Endothelial cell of umbilical vein (primary cell): ENCODE measurements at regions not wholly inside any gene's neighbourhood (a gene's known extent, or its start where the extent isn't known, plus 50 kb on each side); places are given as distances from the start of the nearest gene placed in this dataset.

ENCODE experiments used
- BruUV-seq: library from RNA; stranded (reverse); fragments of 400-500 nt; replicated peaks from 2 replicates; lab custom pipeline; 2021; lab: Mats Ljungman, UMichigan
- CTCF ChIA-PET: fragments of 300-600, 350-600 bp; sonication (Branson Sonifier 250); formaldehyde crosslinking; loops from one replicate; lab custom pipeline; 2021; ENCODE audit warnings: antibody characterized with exemption, inconsistent platforms; lab: Charles Lee
- POLR2A ChIA-PET: fragments of 300-600, 350-600 bp; sonication (Branson Sonifier 250); formaldehyde crosslinking; loops from one replicate; lab custom pipeline; 2021; ENCODE audit warnings: antibody characterized with exemption, inconsistent platforms; lab: Charles Lee
- DNase-seq: peaks from one replicate; pipeline ENCODE4 v3.0.0-alpha.2; 2011; ENCODE audit warnings: low read depth, low spot score
- FAIRE-seq: peaks from 2 replicates; lab custom pipeline; 2011; peaks lifted over from hg19 to GRCh38; lab: Jason Lieb, UNC
- H2AFZ ChIP-seq: 2 replicates; pipeline ENCODE4 v1.6.0; 2012; ENCODE audit warnings: low read depth, low read length, control low read depth, inconsistent platforms
- H3K27ac ChIP-seq: 2 replicates; pipeline ENCODE4 v1.5.1; 2011; ENCODE audit warnings: low read depth, mild to moderate bottlenecking, control low read depth, low read length, moderate library complexity; ENCODE audit not compliant: insufficient read depth
- H3K27me3 ChIP-seq, 2 experiments: 2 replicates each; pipeline versions ENCODE4 v1.6.0 to v1.6.1; 2011; ENCODE audit warnings: low read length in 2 of 2, mixed read lengths in 1 of 2; ENCODE audit not compliant: control insufficient read depth in 2 of 2, insufficient read depth in 2 of 2
- H3K36me3 ChIP-seq, 2 experiments: 2 replicates in 1 of 2; 3 replicates in 1 of 2; pipeline ENCODE4 v1.5.1; 2011; ENCODE audit warnings: low read length in 2 of 2, mild to moderate bottlenecking in 1 of 2, moderate library complexity in 1 of 2; ENCODE audit not compliant: control insufficient read depth in 2 of 2, insufficient read depth in 2 of 2; ENCODE audit errors: extremely low read depth in 1 of 2
- H3K4me1 ChIP-seq: 3 replicates; pipeline ENCODE4 v1.5.1; 2011; ENCODE audit warnings: mild to moderate bottlenecking, low read length; ENCODE audit not compliant: control insufficient read depth, insufficient read depth; ENCODE audit errors: extremely low read depth
- H3K4me2 ChIP-seq: 2 replicates; pipeline ENCODE4 v1.6.1; 2011; ENCODE audit warnings: low read length, control low read depth, mixed read lengths; ENCODE audit not compliant: insufficient read depth
- H3K4me3 ChIP-seq, 3 experiments: fragments of 200-600 bp in 1 of 3; sonication (generic), shearing (Covaris generic) in 1 of 3; replicated peaks in 1 of 3; 2 replicates each; pipeline ENCODE4 v1.5.1; 2011 to 2016; ENCODE audit warnings: control low read depth in 3 of 3, low read length in 3 of 3, mild to moderate bottlenecking in 2 of 3, inconsistent platforms in 1 of 3, low read depth in 1 of 3, moderate library complexity in 1 of 3; ENCODE audit not compliant: insufficient read depth in 1 of 3
- H3K79me2 ChIP-seq: 2 replicates; pipeline ENCODE4 v1.6.0; 2012; ENCODE audit warnings: low read length, inconsistent platforms; ENCODE audit not compliant: control insufficient read depth, insufficient read depth
- H3K9ac ChIP-seq: replicated peaks from 2 replicates; pipeline ENCODE3; 2011; ENCODE audit warnings: low read length, control low read depth; ENCODE audit not compliant: insufficient read depth; ENCODE audit errors: extremely low read depth
- H3K9me1 ChIP-seq: replicated peaks from 3 replicates; pipeline ENCODE4 v1.6.0; 2011; ENCODE audit warnings: mild to moderate bottlenecking, low read length; ENCODE audit not compliant: control insufficient read depth, insufficient read depth; ENCODE audit errors: extremely low read depth
- H3K9me3 ChIP-seq: replicated peaks from 2 replicates; pipeline ENCODE4 v1.5.1; 2012; ENCODE audit warnings: low read length, inconsistent platforms; ENCODE audit not compliant: control insufficient read depth, insufficient read depth
- H4K20me1 ChIP-seq: replicated peaks from 2 replicates; pipeline ENCODE3; 2011; ENCODE audit warnings: mild to moderate bottlenecking, low read length; ENCODE audit not compliant: control insufficient read depth, insufficient read depth; ENCODE audit errors: extremely low read depth
- EZH2 ChIP-seq: IDR thresholded peaks from 2 replicates; pipeline ENCODE4 v1.6.1; 2012; ENCODE audit warnings: borderline replicate concordance, low read depth, mild to moderate bottlenecking, moderate library complexity, low read length, inconsistent platforms; ENCODE audit not compliant: severe bottlenecking
- FOS ChIP-seq: IDR thresholded peaks from 2 replicates; pipeline ENCODE4 v1.6.1; 2011; ENCODE audit warnings: mild to moderate bottlenecking, low read length, moderate library complexity, borderline replicate concordance; ENCODE audit not compliant: insufficient read depth
- GATA2 ChIP-seq: IDR thresholded peaks from 2 replicates; pipeline ENCODE4 v1.7.0; 2011; ENCODE audit warnings: low read depth, mild to moderate bottlenecking, moderate library complexity, mixed read lengths, low read length; ENCODE audit not compliant: insufficient read length, insufficient read depth
- POLR2A ChIP-seq: IDR thresholded peaks from 2 replicates; pipeline ENCODE4 v1.6.1; 2012; ENCODE audit warnings: low read depth, mild to moderate bottlenecking, control low read depth, low read length
- POLR2AphosphoS5 ChIP-seq: IDR thresholded peaks from 2 replicates; pipeline ENCODE4 v1.6.1; 2012; ENCODE audit warnings: low read depth, mild to moderate bottlenecking, control low read depth, low read length, moderate library complexity; ENCODE audit not compliant: insufficient read depth
- dilution Hi-C: fragments of 300-500 bp; cut with MboI; formaldehyde crosslinking; loops from one replicate; pipeline ENCODE4 v1.15.0; 2019; ENCODE audit warnings: low sequenced_read_pairs; ENCODE audit not compliant: extremely low pct_ligation_motif_present
- intact Hi-C: fragments of 100-400 bp; cut with micrococcal nuclease; formaldehyde crosslinking; loops from one replicate; pipeline ENCODE4 v1.10.0; 2022
- TF ChIP-seq, protein P1 (sequence below), 2 donors: IDR thresholded peaks; 1 replicate in 1 of 2; 2 replicates in 1 of 2; pipeline ENCODE4 v1.5.1; 2011; ENCODE audit warnings: low read length in 2 of 2, mild to moderate bottlenecking in 2 of 2, moderate library complexity in 2 of 2, control low read depth in 1 of 2, inconsistent platforms in 1 of 2, low read depth in 1 of 2; ENCODE audit not compliant: insufficient read depth in 1 of 2; ENCODE audit errors: extremely low read depth in 1 of 2
- TF ChIP-seq, protein P2 (sequence below): IDR thresholded peaks from 2 replicates; pipeline ENCODE4 v1.6.1; 2011; ENCODE audit not compliant: insufficient read depth, insufficient read length

DNA sequence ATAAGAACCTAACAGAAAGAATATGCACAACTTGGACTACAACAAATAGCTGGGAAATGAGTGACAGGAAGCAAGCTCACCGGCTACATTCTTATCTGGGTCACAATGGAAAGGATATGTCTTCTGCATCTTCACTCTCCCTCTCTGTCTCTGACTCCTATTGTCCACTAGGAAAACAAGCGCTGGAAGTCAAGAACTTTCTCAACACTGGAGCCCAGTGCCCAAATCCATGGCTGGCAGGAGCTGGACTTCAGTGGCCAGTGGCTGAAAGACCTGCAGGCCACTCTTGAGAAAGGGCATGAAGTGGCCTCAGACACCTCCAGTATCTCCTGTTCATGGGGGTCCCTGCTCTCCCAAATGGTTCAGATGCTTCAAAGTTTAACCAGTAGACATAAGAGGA, 62.0 kb downstream of the FAM50B start:
- H3K4me2 ChIP-seq = peak overlapping the region; percentile 99
- H4K20me1 ChIP-seq = no peaks in the 10 kb centered on the region
- ChIA-PET POLR2A (no interaction called here), CTCF (interaction anchor here (0.6 to 7.2 kb wide), 9 partner anchors 21 to 168 kb away, joined by 3 to 81 read pairs (median 3); partner anchors contain the start of gene FAM50B)
- peak overlapping the region; percentile 98 for H3K9ac ChIP-seq
- no peaks in the 10 kb centered on the region for H3K27me3 ChIP-seq
- no peaks in the 10 kb centered on the region for H3K9me1 ChIP-seq
- peaks cover 79% of the 10 kb centered on the region for H3K4me1 ChIP-seq
- H3K9me3 ChIP-seq = no peaks in the 10 kb centered on the region
- DNase-seq = peak; percentile 55
- H3K36me3 ChIP-seq = no peaks in the 10 kb centered on the region
- peak overlapping the region in 2 of 3 experiments; percentile 61 to 89 for H3K4me3 ChIP-seq
- H2AFZ ChIP-seq = no peak overlapping the region
- H3K27ac ChIP-seq = peak overlapping the region; percentile 98
- TF ChIP-seq GATA2 = peak; percentile 72
- TF ChIP-seq FOS = peak; percentile 33
- TF ChIP-seq POLR2A = peak; percentile 86
- no peak for TF ChIP-seq EZH2
- peak; percentile 65 for TF ChIP-seq POLR2AphosphoS5
- TF ChIP-seq, protein P1, sequence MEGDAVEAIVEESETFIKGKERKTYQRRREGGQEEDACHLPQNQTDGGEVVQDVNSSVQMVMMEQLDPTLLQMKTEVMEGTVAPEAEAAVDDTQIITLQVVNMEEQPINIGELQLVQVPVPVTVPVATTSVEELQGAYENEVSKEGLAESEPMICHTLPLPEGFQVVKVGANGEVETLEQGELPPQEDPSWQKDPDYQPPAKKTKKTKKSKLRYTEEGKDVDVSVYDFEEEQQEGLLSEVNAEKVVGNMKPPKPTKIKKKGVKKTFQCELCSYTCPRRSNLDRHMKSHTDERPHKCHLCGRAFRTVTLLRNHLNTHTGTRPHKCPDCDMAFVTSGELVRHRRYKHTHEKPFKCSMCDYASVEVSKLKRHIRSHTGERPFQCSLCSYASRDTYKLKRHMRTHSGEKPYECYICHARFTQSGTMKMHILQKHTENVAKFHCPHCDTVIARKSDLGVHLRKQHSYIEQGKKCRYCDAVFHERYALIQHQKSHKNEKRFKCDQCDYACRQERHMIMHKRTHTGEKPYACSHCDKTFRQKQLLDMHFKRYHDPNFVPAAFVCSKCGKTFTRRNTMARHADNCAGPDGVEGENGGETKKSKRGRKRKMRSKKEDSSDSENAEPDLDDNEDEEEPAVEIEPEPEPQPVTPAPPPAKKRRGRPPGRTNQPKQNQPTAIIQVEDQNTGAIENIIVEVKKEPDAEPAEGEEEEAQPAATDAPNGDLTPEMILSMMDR (IDR thresholded peaks at IDR 0.05; ENCODE audit: extremely low read depth in 1 of 2, insufficient read depth in 1 of 2, low read depth in 1 of 2, low read length in 2 of 2) = no peak
- TF ChIP-seq, protein P2, sequence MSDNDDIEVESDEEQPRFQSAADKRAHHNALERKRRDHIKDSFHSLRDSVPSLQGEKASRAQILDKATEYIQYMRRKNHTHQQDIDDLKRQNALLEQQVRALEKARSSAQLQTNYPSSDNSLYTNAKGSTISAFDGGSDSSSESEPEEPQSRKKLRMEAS = no peak
- BruUV-seq = TSS peak; percentile 42
- peak; percentile 62 for FAIRE-seq
- dilution Hi-C loops (no loop called here), intact Hi-C loops (loop anchor here (1.0 to 5.0 kb wide), 2 partner anchors 79 to 629 kb away; no protein-coding TSS in a partner anchor)
- peaks cover 52% of the 10 kb centered on the region for H3K79me2 ChIP-seq
